Endodermal cell (in vitro differentiated cells): ENCODE measurements at regions not wholly inside any gene's neighbourhood (a gene's known extent, or its start where the extent isn't known, plus 50 kb on each side); places are given as distances from the start of the nearest gene placed in this dataset.

Source experiments
- DNase-seq: peaks from one replicate; pipeline ENCODE4 v3.0.0-alpha.2; 2017
- H3K27ac ChIP-seq: 2 replicates; pipeline ENCODE4 v1.5.1; 2013; ENCODE audit warnings: mild to moderate bottlenecking, low read depth, low read length, moderate library complexity
- H3K27me3 ChIP-seq: 2 replicates; pipeline ENCODE4 v1.6.1; 2013; ENCODE audit warnings: mild to moderate bottlenecking, low read length, moderate library complexity; ENCODE audit not compliant: insufficient read depth, control insufficient read depth, poor library complexity, severe bottlenecking
- H3K36me3 ChIP-seq: 2 replicates; pipeline ENCODE4 v1.7.0; 2013; ENCODE audit warnings: mild to moderate bottlenecking, low read length, moderate library complexity; ENCODE audit not compliant: control insufficient read depth, insufficient read depth
- H3K4me1 ChIP-seq: one replicate; pipeline ENCODE4 v1.7.0; 2013; ENCODE audit warnings: low read length; ENCODE audit not compliant: control insufficient read depth, insufficient read depth
- H3K4me3 ChIP-seq: 2 replicates; pipeline ENCODE4 v1.5.1; 2013; ENCODE audit warnings: mild to moderate bottlenecking, low read length, moderate library complexity
- H3K9ac ChIP-seq: 2 replicates; pipeline ENCODE4 v1.6.1; 2013; ENCODE audit warnings: mild to moderate bottlenecking, low read length, moderate library complexity; ENCODE audit not compliant: poor library complexity, severe bottlenecking; ENCODE audit errors: extremely low read depth
- H3K9me3 ChIP-seq: 2 replicates; pipeline ENCODE4 v1.6.1; 2013; ENCODE audit warnings: mild to moderate bottlenecking, low read length, moderate library complexity; ENCODE audit not compliant: control insufficient read depth
- H3K27ac Mint-ChIP-seq: 2 replicates; pipeline ENCODE4 v1.8.0; 2020; ENCODE audit warnings: mixed read lengths
- H3K27me3 Mint-ChIP-seq: 2 replicates; pipeline ENCODE4 v1.8.0; 2021; ENCODE audit warnings: mild to moderate bottlenecking, mixed read lengths; ENCODE audit not compliant: insufficient read depth
- H3K36me3 Mint-ChIP-seq: 2 replicates; pipeline ENCODE4 v1.8.0; 2020; ENCODE audit warnings: low read depth, mixed read lengths
- H3K4me1 Mint-ChIP-seq: 2 replicates; pipeline ENCODE4 v1.8.0; 2020; ENCODE audit warnings: mixed read lengths
- H3K4me3 Mint-ChIP-seq: 2 replicates; pipeline ENCODE4 v1.8.0; 2020; ENCODE audit warnings: mild to moderate bottlenecking, moderate library complexity, mixed read lengths
- H3K9me3 Mint-ChIP-seq: 2 replicates; pipeline ENCODE4 v1.8.0; 2020; ENCODE audit warnings: mild to moderate bottlenecking, mixed read lengths
- WGBS, 2 experiments: methylation state at CpG; one replicate each; pipeline versions ENCODE4 v1.1.5 to v1.1.7; 2013; ENCODE audit warnings: missing lambda C conversion rate in 2 of 2, mixed read lengths in 1 of 2; ENCODE audit not compliant: insufficient coverage in 1 of 2, insufficient read length in 1 of 2; 5-methylcytosine and 5-hydroxymethylcytosine counted together
- TF ChIP-seq, protein P1 (sequence below): fragments of 200-600 bp; sonication (generic); conservative IDR thresholded peaks from 2 replicates; pipeline ENCODE4 v1.5.0; 2021; ENCODE audit warnings: antibody characterized with exemption, mild to moderate bottlenecking

GRCh38 chr3:152043620-152044019, 170.2 kb downstream of the SUCNR1 start:
- Histone ChIP-seq H3K9me3 (peaks cover 25% of the 10 kb centered on the region), H3K27ac (no peak overlapping the region), H3K4me1 (no peaks in the 10 kb centered on the region), H3K9ac (no peak overlapping the region), H3K4me3 (no peak overlapping the region), H3K27me3 (no peaks in the 10 kb centered on the region), H3K36me3 (no peaks in the 10 kb centered on the region)
- no peak for DNase-seq
- H3K27me3 Mint-ChIP-seq, result no peaks in the 10 kb centered on the region
- peaks cover 26% of the 10 kb centered on the region for H3K9me3 Mint-ChIP-seq
- WGBS, 2 experiments, result 90 to 100% methylated on average over 3 of the region's 3 CpGs
- TF ChIP-seq, protein P1, sequence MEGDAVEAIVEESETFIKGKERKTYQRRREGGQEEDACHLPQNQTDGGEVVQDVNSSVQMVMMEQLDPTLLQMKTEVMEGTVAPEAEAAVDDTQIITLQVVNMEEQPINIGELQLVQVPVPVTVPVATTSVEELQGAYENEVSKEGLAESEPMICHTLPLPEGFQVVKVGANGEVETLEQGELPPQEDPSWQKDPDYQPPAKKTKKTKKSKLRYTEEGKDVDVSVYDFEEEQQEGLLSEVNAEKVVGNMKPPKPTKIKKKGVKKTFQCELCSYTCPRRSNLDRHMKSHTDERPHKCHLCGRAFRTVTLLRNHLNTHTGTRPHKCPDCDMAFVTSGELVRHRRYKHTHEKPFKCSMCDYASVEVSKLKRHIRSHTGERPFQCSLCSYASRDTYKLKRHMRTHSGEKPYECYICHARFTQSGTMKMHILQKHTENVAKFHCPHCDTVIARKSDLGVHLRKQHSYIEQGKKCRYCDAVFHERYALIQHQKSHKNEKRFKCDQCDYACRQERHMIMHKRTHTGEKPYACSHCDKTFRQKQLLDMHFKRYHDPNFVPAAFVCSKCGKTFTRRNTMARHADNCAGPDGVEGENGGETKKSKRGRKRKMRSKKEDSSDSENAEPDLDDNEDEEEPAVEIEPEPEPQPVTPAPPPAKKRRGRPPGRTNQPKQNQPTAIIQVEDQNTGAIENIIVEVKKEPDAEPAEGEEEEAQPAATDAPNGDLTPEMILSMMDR, result no peak
- H3K4me1 Mint-ChIP-seq, result no peaks in the 10 kb centered on the region
- no peak overlapping the region for H3K4me3 Mint-ChIP-seq
- H3K36me3 Mint-ChIP-seq, result no peaks in the 10 kb centered on the region
- H3K27ac Mint-ChIP-seq, result no peak overlapping the region

DNA sequence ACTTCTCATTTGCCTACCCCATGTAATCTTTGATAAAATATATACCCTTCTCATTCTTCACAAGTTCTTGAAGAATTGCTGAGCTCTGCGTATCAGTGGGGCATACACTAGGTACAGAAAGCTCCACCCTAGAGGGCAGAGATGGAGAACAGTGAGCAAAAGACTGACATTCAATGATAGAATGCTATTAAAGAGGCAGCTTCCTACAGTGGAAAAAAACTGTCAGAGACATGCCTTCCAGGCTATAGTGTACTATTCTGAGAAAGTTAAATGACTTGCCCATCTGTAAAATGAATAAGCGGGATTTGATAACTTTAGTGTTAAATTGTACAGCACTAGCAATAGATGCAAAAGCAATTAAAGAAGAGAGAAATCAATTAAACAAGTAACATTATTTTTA, 172.8 kb downstream of the SUCNR1 start:
- Histone ChIP-seq H3K4me1 (no peaks in the 10 kb centered on the region), H3K27me3 (no peaks in the 10 kb centered on the region), H3K27ac (no peak overlapping the region), H3K36me3 (no peaks in the 10 kb centered on the region), H3K4me3 (no peak overlapping the region), H3K9ac (no peak overlapping the region), H3K9me3 (no peaks in the 10 kb centered on the region)
- TF ChIP-seq, protein P1, result no peak
- Mint-ChIP-seq H3K4me1 (no peaks in the 10 kb centered on the region), H3K4me3 (no peak overlapping the region), H3K27me3 (no peaks in the 10 kb centered on the region), H3K36me3 (no peaks in the 10 kb centered on the region), H3K9me3 (peaks cover 7% of the 10 kb centered on the region), H3K27ac (no peak overlapping the region)
- DNase-seq, result no peak
- 92 to 100% methylated on average over 1 to 2 of the region's 2 CpGs for WGBS, 2 experiments

GRCh38 chr3:152047465-152047864, 174.0 kb downstream of the SUCNR1 start:
- Histone ChIP-seq H3K9me3 (no peaks in the 10 kb centered on the region), H3K27ac (no peak overlapping the region), H3K36me3 (no peaks in the 10 kb centered on the region), H3K27me3 (no peaks in the 10 kb centered on the region), H3K9ac (no peak overlapping the region), H3K4me1 (no peaks in the 10 kb centered on the region), H3K4me3 (no peak overlapping the region)
- TF ChIP-seq, protein P1, result no peak
- no peak for DNase-seq
- H3K27me3 Mint-ChIP-seq, result no peaks in the 10 kb centered on the region
- no peaks in the 10 kb centered on the region for H3K9me3 Mint-ChIP-seq
- no peaks in the 10 kb centered on the region for H3K36me3 Mint-ChIP-seq
- no peak overlapping the region for H3K27ac Mint-ChIP-seq
- no peaks in the 10 kb centered on the region for H3K4me1 Mint-ChIP-seq
- H3K4me3 Mint-ChIP-seq, result no peak overlapping the region
